ENCODE measurements at regions not wholly inside any gene's neighbourhood (a gene's known extent, or its start where the extent isn't known, plus 50 kb on each side); places are given as distances from the start of the nearest gene placed in this dataset.

DNA sequence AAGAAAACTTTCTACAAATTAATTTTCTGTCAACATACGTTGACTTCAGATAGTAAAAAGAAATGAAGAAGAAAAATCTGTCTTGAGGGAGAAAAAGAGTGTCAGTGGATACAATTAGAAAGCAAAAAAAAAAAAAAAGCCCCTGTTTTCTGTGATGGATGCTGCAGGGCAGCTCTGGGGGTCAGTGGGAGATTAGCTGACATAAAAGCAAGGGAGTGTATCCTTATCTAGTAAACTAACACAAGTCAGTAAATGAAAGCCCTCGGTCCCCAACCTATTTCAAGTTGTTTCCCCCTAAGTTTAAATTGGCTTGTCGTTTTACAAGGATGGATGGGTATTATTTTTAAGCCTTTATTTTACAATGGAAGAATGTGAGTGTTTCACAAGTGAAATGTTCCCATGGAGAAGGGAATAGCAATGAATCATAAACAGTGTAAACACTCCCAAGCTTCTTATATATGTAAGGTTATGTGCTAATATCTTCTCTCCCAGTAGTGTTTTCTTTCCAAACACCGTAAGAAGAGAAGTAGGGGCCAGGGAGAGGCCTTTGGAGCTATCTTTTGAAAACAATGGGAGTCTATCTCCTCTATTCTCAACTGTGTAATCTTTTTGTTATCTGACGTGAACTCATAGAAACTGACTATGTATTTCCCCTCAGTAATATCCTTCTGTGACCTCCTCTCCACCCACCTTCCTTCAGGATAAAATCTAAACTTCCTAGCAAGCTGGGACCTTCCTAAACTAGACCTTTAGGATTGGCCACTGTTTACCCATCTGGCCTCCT lies 347.7 kb downstream of the FBXO8 start (continued):
- TF ChIP-seq WHSC1 (IDR thresholded peaks at IDR 0.05; ENCODE audit: low read length) = no peak

DNA sequence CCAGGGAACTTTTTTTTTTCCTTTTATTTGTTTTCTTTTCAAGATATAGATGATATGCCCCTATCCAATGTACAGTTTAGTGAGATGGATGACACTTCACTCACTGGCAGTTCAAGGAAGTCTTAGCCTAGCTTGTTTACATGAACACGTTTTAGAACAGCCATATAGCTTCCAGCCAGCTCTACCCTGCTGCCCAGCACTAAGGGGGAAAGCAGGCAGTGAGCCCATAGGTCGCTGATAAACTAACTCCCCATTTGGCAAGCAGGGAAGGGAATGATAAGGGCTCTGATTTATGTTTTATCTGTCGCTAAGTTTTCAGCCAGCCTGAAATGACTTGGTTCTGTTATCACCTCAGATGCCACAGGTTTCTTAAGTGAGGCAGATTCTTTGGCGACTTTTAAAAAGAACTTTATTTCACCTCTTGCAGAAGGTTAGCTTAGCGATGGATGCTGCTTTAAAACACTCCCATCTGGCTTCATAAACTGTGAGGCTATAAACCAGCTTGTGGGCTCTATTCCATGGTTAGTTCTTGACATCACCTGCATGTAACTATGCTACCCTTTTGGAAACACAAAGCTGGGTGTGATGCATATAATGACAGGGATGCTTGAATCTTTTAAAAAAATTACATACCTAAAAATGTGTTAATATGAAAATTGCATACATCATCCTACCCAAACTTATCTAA lies 348.4 kb downstream of the FBXO8 start:
- under 1% methylated on average over 5 of the region's 5 CpGs for WGBS (ENCODE audit: insufficient coverage, low coverage, missing lambda C conversion rate)
- intact Hi-C loops (cut with micrococcal nuclease) (no loop called here), in situ Hi-C loops (cut with MboI) (no loop called here)
- no peak overlapping the region for H2AFZ ChIP-seq (ENCODE audit: low read depth, low read length)
- H3K9me3 ChIP-seq (replicated peaks; ENCODE audit: control insufficient read depth, insufficient read depth, low read depth, low read length) = no peaks in the 10 kb centered on the region
- no peak for FAIRE-seq
- no peaks in the 10 kb centered on the region for H3K79me2 ChIP-seq (ENCODE audit: control insufficient read depth, insufficient read depth, low read length)
- no peaks in the 10 kb centered on the region for H3K4me1 ChIP-seq (replicated peaks in 1 of 2; ENCODE audit: control insufficient read depth in 2 of 2, insufficient read depth in 2 of 2, low read length in 2 of 2)
- no TSS peak for BruUV-seq (replicated peaks)
- no peaks in the 10 kb centered on the region for H4K20me1 ChIP-seq (replicated peaks; ENCODE audit: control insufficient read depth, insufficient read depth, low read length)
- no peaks in the 10 kb centered on the region for H3K36me3 ChIP-seq (ENCODE audit: control insufficient read depth, insufficient read depth, low read length)
- ChIA-PET CTCF (ENCODE audit: low intra/inter-chr PET ratio) (no interaction called here), POLR2A (interaction anchor here (0.9 kb wide), 1 partner anchor 304 kb away, joined by 3 read pairs; no protein-coding TSS in a partner anchor)
- TF ChIP-seq POLR3G (IDR thresholded peaks at IDR 0.05; ENCODE audit: extremely low read depth, insufficient read length, insufficient replicate concordance) (no peak), ZNF133 (CRISPR knock-in tag; IDR thresholded peaks at IDR 0.05) (no peak), PKNOX1 (IDR thresholded peaks at IDR 0.05) (peak; percentile 33; the same call in 1 of the 2 replicates), CBFA2T3 (IDR thresholded peaks at IDR 0.05) (peak; percentile 60), ZNF23 (CRISPR knock-in tag; IDR thresholded peaks at IDR 0.05) (no peak), NR0B1 (IDR thresholded peaks at IDR 0.05; ENCODE audit: partially characterized antibody) (no peak), FOXJ2 (tag; IDR thresholded peaks at IDR 0.05) (no peak), CBFA2T2 (conservative IDR thresholded peaks at IDR 0.05) (0 out of 2 replicates have a peak, but pooled peaks have one; percentile 11), NEUROD1 (IDR thresholded peaks at IDR 0.05; ENCODE audit: borderline replicate concordance, low read depth, low read length, partially characterized antibody) (no peak), MIER1 (IDR thresholded peaks at IDR 0.05; ENCODE audit: low read depth) (no peak), ZNF696 (CRISPR knock-in tag; conservative IDR thresholded peaks at IDR 0.05) (no peak), ZSCAN32 (CRISPR knock-in tag; IDR thresholded peaks at IDR 0.05) (no peak), MEIS2 (IDR thresholded peaks at IDR 0.05; ENCODE audit: partially characterized antibody) (peak; percentile 61), SIRT6 (IDR thresholded peaks at IDR 0.05; ENCODE audit: low read depth, low read length) (no peak), GATA2 (CRISPR knock-in tag; IDR thresholded peaks at IDR 0.05) (no peak)
- TF ChIP-seq, protein P1, sequence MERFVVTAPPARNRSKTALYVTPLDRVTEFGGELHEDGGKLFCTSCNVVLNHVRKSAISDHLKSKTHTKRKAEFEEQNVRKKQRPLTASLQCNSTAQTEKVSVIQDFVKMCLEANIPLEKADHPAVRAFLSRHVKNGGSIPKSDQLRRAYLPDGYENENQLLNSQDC (CRISPR knock-in tag; IDR thresholded peaks at IDR 0.05) = no peak
- H3K27me3 ChIP-seq (ENCODE audit: control insufficient read depth in 2 of 2, insufficient read depth in 2 of 2, low read length in 2 of 2) = no peaks in the 10 kb centered on the region
- ATAC-seq = no peak
- H3K9me1 ChIP-seq (ENCODE audit: control insufficient read depth, insufficient read depth, low read length) = no peaks in the 10 kb centered on the region
- no peak overlapping the region for H3K9ac ChIP-seq (ENCODE audit: insufficient read depth in 1 of 2, low read depth in 2 of 2, low read length in 2 of 2)
- DNase-seq (ENCODE audit: extremely low read depth in 1 of 4, low spot score in 3 of 4) = no peak
- H3K27ac ChIP-seq (ENCODE audit: extremely low read depth, low read depth, low read length) = no peak overlapping the region
- H3K4me3 ChIP-seq = no peak overlapping the region
- no peak overlapping the region for H3K4me2 ChIP-seq (ENCODE audit: insufficient read depth, low read length)

All from K562 (cell line).